NCI-H345 treated with DMSO at 0.1 percent for 48 hours (cell line): ENCODE measurements at regions not wholly inside any gene's neighbourhood (a gene's known extent, or its start where the extent isn't known, plus 50 kb on each side); places are given as distances from the start of the nearest gene placed in this dataset.
"Not testable (repeated sequence)": the region's sequence is repeated elsewhere in the genome, so short reads cannot be mapped to it uniquely, and the experiment has no call there.

ENCODE experiments used
- DNase-seq: peaks from one replicate; lab custom pipeline; 2025; ENCODE audit not compliant: unreplicated experiment; lab: John Stamatoyannopoulos, UW

DNA sequence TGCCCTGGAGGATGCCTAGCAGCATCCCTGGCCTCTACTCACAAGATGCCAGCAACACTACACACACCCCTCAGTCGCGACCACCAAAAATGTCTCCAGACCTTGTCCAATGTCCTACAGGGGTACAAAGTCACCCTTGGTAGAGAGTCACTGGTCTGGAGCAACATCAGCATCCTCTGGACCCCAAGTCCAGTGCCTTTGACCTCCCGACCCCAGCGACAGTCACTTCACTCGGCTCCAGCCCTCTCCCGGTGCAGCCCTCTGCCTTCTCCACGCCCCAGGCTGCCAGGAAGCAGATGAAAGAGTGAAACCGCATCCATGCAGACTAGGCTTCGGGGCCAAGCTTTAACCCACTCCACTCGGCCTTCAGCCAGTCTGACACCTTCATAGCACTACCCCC lies 92.0 kb upstream of the SRSF6 start:
- DNase-seq = no peak

DNA sequence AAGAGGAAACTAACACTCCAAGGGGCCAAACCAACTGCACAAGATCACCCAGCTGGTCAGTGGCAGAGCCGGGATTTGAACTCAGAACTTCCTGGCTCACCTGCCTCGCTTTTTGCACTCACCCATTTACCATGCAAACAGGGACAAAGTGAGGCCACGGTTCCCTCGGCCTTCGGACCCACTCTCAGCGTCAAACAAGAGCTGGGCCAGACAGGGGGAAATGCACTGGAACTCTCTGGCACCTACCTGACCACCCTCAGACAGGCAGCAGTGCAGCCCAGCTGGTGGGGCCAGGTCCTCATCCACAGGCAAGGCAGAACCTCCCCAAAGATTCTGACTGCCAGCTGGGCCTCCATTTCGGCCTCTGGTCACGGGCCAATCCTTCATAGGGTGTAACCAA lies 93.7 kb upstream of the SRSF6 start:
- no peak for DNase-seq

DNA sequence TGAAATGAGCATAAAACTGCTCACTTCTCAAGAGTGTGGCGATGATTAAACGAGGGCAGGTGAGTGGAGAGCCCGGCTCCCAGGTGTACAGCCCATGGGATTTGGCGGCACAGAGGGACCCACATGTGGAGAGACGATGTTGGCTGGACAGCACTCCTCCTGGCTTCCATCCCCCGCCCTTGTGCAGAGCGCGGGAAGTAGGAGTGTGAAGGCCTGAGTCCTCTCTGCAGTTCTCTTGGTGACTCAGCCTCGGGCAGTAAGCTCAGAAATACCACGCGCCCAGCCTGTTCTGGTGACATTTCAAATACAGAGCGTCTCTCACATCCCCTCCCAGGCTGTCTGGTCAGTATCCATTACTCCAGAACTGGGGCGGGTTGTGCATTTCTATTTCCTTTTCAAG lies 94.2 kb upstream of the SRSF6 start:
- DNase-seq = no peak

DNA sequence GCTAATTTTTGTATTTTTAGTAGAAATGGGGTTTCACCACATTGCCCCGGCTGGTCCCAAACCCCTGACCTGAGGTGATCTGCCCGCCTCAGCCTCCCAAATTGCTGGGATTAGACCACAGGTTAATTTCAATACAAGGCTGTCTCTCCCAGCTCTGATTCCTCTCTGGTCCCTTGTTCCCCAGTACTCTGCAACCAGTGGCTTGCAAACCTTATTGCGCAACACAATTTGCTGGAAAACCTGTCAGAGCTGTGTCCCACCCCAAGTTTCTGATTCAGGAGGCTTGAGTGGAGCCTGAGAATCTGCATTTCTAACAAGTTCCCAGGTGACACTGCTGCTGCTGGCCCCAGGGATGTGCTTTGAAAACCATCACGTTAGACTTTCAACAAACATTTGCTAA lies 96.2 kb upstream of the SRSF6 start:
- no peak for DNase-seq

DNA sequence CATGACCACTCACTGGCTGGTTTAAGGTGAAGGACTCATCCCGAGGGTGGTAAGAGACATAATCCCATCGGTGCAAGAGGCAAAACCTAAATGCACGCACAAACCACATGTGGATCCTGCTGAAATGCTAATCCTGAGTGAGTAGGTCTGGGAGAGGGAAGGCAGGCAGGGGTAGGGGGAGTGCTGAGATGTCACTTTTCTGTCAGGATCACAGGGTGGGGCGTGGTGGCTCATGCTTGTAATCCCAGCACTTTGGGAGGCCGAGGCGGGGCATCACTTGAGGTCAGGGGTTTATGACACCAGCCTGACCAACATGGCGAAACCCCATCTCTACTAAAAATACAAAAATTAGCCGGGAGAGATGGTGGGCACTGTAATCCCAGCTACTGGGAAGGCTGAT lies 97.7 kb upstream of the SRSF6 start:
- no peak for DNase-seq

DNA sequence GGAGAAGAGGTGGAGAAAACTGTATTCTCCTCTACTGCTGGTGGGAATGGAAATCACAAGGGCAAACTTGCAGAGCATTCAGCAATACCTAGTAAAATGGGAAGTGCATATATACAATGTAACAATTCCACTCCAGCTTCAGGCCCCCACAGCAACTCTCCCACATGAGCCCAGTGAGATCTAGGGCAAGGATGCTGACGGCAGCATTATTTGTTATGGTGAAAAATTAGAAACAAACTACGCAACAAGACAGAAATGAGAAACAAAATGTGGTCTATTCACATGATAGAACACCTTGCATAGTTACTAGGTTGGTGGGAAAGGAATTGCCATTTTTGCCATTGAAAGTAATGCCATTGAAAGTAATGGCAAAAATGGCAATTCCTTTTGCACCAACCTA lies 98.9 kb upstream of the SRSF6 start:
- no peak for DNase-seq

DNA sequence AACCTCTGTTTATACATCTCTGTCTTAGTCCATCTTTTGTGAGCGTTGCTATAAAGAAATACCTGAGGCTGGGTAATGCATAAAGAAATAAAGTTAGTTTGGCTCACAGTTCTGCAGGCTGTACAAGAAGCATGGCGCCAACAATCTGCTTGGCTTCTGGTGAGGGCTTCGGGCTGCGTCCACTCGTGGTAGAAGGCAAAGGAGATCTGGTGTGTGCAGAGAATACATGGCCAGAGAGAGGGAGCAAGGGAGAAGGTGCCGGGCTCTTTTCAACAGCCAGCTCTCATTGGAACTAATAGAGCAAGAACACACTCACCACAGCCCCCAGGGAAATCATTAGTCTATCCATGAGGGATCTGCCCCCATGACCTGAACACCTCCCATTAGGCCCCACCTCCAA lies 100.3 kb upstream of the SRSF6 start:
- no peak for DNase-seq

DNA sequence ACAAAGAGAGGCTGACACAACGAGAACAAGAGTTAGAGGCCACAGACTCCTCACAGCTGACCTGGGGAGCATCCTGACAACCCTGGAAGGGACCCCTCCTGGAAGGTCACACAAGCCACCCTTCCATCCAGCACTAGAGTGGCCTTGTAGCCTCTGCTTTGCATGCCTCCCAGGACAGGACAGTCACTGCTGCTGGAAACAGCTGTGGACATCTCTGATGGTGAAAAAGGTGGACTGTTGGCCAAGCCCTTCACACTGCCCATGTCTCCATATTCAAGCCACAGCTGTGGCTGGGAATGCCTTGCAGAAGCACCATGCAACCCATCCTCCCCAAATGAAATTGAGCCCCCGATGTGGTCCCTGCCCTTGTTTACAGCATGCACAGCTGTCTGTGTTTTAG lies 102.1 kb upstream of the SRSF6 start:
- DNase-seq = no peak

DNA sequence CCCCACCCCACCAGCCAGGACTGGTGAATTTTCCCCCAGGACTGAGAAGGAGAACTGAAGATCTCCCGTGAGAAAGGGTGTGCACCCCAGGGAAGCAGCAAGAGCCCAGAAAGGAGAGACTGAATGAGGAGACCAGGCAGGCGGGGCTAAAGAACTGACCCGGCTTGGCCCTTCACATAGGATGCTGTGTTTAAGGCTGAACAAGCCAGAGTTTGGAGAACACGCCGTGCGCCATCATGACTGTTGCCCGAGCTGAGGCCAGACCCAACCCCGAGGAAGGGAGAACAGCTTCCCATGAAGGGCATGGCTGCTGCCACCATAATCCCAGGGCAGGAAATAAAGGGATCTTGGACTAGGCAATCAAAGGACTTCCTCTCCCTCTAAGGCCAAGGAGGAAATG lies 104.7 kb upstream of the SRSF6 start:
- no peak for DNase-seq

DNA sequence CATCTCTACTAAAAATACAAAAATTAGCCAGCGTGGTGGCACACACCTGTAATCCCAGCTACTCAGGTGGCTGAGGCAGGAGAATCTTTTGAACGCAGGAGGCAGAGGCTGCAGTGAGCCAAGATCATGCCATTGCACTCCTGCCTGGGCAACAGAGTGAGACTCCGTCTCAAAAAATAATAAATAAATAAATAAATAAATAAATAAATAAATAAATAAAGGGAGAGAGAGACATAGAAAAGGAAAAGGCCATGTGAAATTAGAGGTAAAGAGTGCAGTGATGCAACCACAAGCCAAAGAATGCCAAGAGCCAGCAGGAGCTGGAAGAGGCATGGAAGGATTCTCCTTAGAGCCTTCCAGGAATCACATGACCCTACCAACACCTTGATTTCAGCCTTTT lies 107.0 kb upstream of the SRSF6 start:
- not testable (repeated sequence) for DNase-seq

DNA sequence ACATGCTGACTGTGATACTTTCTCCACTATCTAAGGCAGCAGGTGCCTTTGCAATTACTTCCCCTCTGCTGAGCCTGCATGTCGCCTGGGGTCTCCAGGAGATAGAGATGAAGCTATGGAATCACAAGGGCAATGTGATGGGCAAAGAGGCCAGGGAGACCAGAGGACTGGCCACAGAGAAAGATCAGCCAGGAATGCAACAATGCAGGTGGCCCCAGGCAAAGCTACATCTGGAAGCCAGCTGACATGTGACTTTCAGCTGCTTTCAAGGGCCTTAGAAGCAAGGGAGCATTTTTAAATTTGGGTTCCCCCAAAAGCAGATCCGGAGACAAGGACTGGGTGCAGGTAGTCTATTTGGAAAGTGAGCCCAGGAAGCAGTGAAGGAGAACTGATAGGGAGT lies 107.9 kb upstream of the SRSF6 start:
- DNase-seq = no peak

DNA sequence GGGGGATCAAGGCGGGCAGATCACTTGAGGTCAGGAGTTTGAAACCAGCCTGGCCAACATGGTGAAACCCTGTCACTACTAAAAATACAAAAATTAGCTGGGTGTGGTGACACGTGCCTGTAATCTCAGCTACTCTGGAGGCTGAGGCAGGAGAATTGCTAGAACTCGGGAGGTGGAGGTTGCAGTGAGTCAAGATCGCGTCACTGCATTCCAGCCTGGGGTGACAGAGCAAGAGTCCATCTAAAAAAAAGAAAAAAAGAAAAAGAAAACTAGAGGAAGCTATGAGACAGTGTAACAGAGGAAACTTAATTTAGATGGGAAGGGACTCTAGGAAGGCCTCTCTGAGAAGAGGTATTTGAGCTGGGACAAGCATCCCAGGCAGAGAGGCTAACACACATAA lies 109.9 kb upstream of the SRSF6 start:
- DNase-seq = not testable (repeated sequence)

DNA sequence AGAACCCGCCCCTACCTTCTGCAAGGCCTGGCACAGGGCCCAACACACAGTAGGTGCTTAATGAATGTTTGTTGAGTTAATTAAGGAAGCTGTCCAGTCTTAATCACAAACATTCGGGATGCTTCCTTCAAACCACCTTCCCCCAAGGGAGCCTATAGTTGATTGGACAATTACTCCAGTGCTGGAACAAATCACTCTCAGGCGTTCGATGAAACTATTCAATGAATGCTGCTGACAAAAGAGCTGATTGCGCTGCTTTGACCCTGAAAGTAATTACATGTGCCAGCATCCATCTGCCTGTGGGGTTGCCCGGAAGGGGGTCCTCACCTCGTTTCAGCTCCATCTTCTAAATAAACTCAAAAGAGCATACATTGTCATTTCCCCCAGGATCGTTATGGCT lies 112.0 kb upstream of the SRSF6 start:
- peak; percentile 54 for DNase-seq

DNA sequence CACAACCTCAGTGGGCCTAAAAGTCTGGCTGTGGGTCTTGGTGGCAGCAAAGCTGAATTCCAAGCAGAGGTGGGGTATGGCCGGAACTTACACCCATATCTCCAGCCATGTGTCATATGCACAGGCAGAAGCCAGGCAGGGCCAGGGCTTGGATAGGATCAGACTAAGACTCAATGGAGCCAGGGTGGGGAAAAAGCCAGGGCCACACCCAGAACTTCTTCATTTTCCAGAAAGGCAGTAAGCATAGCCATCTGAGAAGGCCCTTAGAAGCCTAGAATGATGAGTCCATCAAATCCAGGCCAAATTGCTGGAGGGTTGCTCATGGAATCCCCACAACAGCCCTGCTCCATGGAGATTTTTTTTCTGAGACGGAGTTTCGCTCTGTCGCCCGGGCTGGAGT lies 116.2 kb upstream of the SRSF6 start:
- DNase-seq = no peak

DNA sequence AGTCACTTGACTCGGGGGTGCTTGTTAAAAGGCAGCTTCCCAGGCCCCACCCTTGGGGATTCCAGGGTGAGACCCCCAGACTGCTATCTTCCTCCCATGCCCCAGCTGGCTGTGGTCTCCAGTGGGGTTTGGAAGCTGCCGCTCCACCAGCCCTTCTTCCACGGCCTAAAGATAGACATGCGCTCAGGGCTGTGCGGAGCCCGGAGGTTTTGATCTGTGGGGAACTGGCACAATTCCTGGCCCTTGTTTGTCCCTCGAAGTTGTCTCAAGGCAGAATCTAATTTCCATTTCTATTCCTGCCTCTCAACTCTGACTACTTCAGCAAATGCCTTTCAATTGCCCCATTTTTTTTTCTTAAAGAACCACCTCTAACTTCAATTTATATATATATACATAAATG lies 120.7 kb upstream of the SRSF6 start:
- DNase-seq = no peak

DNA sequence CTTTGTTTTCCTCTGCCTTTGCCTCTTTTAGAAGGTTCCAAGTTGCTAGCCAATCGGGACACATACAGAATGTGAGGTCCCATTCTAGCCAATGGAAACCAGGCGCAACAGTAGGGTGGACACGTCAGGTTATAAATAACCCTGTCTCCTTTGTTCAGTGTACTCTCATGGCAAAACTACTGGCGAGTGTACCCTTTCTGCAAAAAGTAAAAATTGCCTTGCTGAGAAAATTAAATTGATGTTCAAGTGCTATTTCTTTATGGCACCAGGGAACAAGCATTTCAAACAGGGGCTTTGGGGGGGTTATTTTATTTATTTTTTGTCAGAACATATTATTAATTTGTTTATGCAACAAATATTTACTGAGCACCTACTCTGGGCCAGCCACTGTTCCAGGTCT lies 123.6 kb upstream of the SRSF6 start:
- no peak for DNase-seq

DNA sequence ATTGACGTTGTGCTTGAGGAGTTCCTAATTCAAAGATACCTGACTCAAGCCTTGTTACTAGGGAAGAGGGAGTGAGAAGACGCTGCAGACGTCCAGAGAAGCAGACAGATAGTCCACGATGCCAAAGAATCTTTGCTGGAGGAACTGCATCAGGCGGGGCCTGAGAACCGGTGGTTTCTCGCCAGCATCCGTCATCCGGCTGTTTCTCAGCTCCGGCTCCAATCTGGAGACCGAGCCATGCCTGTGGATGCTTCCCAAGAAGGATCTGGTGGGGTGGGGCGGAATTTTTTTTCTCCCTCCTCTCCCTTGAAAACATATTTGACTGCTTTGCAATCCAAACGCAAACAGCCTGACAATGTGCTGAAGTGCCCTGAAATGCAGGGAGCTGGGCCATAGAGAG lies 125.8 kb upstream of the SRSF6 start:
- no peak for DNase-seq

DNA sequence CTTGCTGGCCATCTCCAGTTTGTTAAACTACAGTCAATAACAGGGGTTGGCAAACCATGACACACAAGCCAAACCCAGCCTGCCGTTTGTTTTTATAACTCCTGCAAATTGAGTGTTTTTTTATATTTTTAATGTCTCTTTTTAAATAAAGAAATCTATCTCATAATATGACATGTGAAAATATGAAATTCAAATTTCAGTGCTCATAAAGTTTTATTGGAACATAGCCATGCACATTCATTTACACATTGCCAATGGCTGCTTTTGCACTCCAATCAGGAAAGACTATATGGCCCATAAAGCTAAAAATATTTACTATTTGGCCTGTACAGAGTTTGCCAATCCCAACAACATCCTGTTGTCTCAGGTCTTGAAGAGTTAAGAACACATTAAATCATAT lies 129.0 kb upstream of the SRSF6 start:
- DNase-seq = no peak

DNA sequence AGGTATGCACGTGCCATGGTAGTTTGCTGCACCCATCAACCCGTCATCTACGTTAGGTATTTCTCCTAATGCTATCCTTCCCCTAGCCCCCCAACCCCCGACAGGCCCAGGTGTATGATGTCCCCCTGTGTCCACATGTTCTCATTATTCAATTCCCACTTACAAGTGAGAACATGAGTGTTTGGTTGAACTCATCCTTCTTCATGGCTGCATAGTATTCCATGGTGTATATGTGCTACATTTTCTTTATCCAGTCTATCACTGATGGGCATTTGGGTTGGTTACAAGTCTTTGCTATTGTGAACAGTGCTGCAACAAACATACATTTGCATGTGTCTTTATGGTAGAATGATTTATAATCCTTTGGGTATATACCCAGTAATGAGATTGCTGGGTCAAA lies 130.5 kb upstream of the SRSF6 start:
- not testable (repeated sequence) for DNase-seq

DNA sequence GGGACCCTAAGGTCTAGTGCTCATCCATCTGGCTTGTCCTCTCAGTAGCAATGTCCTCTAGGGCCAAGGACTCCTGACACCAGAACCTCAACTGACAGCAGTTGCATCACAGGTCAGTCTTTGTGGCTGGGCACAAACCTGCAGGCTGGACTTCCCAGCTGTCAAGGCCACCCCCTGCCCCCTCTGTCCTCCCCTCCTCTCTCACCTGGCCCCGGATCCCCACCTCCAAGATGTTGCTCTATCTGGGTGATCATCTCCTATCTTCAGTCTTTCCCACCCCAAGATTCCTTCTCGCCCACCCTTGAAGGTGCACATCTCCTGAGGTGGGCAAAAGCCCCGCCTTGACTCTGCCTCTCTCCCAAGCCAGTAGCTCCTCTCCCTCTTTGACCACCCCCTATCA lies 131.8 kb upstream of the SRSF6 start:
- no peak for DNase-seq

DNA sequence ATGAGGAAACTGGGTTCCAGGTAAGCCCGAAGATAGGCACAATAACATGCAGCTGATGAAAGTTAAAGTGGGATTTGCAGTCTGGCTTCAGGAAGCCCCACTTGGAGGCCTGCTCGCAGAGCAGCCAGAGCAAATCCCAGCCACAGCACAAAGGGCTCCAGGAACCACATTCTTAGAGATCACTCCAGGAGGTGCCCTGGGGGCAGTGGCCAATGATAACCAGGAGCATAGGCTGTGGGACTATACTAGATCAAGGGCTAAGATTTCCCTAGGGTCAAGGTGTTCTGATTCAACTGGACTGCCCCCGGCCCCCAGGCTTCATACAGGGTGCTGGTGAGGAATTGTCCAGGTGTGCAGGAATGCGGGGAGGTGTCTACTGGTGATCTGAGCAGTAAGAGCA lies 133.9 kb upstream of the PTPRT start:
- DNase-seq = no peak

DNA sequence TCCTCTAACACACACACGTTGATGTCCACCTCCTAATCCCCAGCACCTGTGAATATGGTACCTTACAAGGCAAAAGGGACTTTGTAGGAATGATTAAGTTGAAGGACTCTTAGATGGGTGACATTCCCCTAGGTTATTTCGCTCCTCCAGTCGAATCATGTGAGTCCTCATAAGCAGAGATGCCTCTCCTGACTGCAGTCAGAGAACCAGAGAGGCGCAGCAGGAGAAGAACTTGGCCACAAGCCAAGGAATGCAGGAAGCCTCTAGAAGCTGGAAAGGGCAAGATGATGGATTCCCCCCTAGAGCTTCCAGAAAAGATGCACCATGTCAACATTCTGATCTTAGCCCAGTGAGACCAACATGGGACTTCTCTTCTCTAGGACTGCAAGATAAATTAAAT lies 133.1 kb upstream of the PTPRT start:
- DNase-seq = peak; percentile 17

DNA sequence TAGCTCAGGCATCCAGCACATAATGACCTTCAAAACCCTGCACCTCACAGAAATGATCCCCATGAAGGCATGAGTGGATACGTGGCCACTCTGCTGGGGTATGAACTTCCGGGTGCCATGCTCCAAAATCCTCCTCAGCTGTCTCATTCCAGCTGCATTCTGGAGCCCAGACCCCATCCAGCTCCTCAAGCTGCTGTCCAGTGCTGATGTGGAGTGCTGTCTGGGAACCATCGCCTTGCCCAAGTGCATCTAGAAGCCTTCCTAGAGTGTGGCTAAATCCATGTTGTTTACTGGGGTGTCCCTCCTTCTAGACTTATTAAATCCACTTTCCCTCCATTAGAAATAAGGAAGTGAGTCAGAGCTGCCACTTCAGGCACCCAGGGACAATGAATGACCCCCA lies 130.8 kb upstream of the PTPRT start:
- DNase-seq = no peak

DNA sequence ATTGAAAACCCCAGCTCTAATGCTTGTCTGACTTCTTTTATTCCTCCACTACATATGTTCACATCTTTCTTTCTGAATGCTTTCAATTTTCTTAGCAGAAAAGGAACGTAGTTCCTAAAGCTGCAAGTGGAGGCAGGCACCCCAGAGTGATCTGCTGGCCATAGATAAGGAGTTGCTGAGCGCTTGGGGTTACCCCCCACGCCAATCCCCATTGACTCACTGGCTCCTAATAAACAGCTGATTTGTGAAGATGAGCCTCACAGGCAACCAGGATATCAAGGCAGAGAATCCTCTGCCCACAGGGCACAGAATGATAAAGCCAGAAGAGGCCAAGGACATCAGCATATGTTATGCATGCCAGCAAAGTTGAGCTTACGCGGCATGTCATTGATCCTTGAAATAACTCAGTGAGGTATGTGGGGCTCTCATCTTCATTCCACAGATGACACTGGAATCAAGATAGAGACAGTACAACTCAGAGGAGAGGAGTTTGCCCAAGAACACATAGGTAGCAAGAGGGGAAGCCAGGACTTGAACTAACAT lies 129.1 kb upstream of the PTPRT start:
- DNase-seq = no peak
